Upper lobe of left lung (tissue), 6 donors: ENCODE measurements at regions not wholly inside any gene's neighbourhood (a gene's known extent, or its start where the extent isn't known, plus 50 kb on each side); places are given as distances from the start of the nearest gene placed in this dataset.
A peak's percentile ranks its signal among the peaks of the same experiment; 100 is the strongest.

ENCODE experiments used
- ATAC-seq, 2 donors: fragments of 200-7000 bp; cut with Tn5 transposase; one replicate each; pipeline ENCODE4 v1.9.1; 2022; ENCODE audit warnings: mild to moderate bottlenecking in 2 of 2, moderate library complexity in 2 of 2; ENCODE audit not compliant: low FRiP score in 2 of 2
- DNase-seq, 2 donors: peaks; one replicate each; pipeline ENCODE4 v3.0.0-alpha.2; 2019 to 2020
- H3K27ac ChIP-seq, 4 donors: fragments of 200-600 bp; sonication (generic); one replicate each; pipeline ENCODE4 v1.5.1; 2016 to 2019
- H3K27me3 ChIP-seq, 4 donors: fragments of 200-600 bp; sonication (generic); one replicate each; pipeline ENCODE4 v1.5.1; 2017 to 2019
- H3K36me3 ChIP-seq, 4 donors: fragments of 200-600 bp; sonication (generic); one replicate each; pipeline ENCODE4 v1.5.1; 2016 to 2019
- H3K4me1 ChIP-seq, 4 donors: fragments of 200-600 bp; sonication (generic); one replicate each; pipeline ENCODE4 v1.5.1; 2018 to 2019
- H3K4me3 ChIP-seq, 4 donors: fragments of 200-600 bp; sonication (generic); one replicate each; pipeline ENCODE4 v1.5.1; 2017 to 2019; ENCODE audit warnings: mild to moderate bottlenecking in 2 of 4, moderate library complexity in 1 of 4
- H3K9me3 ChIP-seq, 4 donors: fragments of 200-600 bp; sonication (generic); one replicate each; pipeline ENCODE4 v1.5.1; 2018 to 2019
- EP300 ChIP-seq, 4 donors: sonication (generic); formaldehyde crosslinking; IDR thresholded peaks; one replicate each; pipeline ENCODE4 v1.5.1; 2017; ENCODE audit warnings: antibody characterized with exemption in 4 of 4, control low read depth in 2 of 4
- POLR2A ChIP-seq, 4 donors: fragments of 450-650 bp; IDR thresholded peaks; one replicate each; pipeline ENCODE4 v1.5.1; 2016 to 2017; ENCODE audit warnings: antibody characterized with exemption in 4 of 4, mild to moderate bottlenecking in 2 of 4
- POLR2AphosphoS5 ChIP-seq, 2 donors: sonication (generic); formaldehyde crosslinking; IDR thresholded peaks; one replicate each; pipeline ENCODE4 v1.5.1; 2017; ENCODE audit warnings: antibody characterized with exemption in 2 of 2
- WGBS, 2 donors: methylation state at CpG; one replicate each; pipeline ENCODE4 v1.1.5; 2017 to 2018; 5-methylcytosine and 5-hydroxymethylcytosine counted together
- TF ChIP-seq, protein P1 (sequence below), 6 experiments: fragments of 450-650 bp in 4 of 6; fragments of 200-600 bp in 2 of 6; sonication (generic) in 2 of 6; IDR thresholded peaks; one replicate each; pipeline ENCODE4 v1.5.1; 2016 to 2019; ENCODE audit warnings: antibody characterized with exemption in 6 of 6
- donor health status: DM: no; HTN: no; CAD: no; lungs with moderate emphysema.
- donor health status: DM: no; HTN: yes; CAD: no; lungs with severe emphysema.

- DNase-seq (peak in 1 of 2 donors; percentile 14), ATAC-seq (no peak)
- Histone ChIP-seq H3K4me3 (no peak overlapping the region), H3K4me1 (no peaks in the 10 kb centered on the region), H3K36me3 (no peaks in the 10 kb centered on the region), H3K27me3 (no peaks in the 10 kb centered on the region), H3K27ac (no peak overlapping the region), H3K9me3 (no peaks in the 10 kb centered on the region)
- TF ChIP-seq EP300 (IDR thresholded peaks at IDR 0.05) = no peak
- TF ChIP-seq POLR2A (IDR thresholded peaks at IDR 0.05) = no peak
- TF ChIP-seq, protein P1, sequence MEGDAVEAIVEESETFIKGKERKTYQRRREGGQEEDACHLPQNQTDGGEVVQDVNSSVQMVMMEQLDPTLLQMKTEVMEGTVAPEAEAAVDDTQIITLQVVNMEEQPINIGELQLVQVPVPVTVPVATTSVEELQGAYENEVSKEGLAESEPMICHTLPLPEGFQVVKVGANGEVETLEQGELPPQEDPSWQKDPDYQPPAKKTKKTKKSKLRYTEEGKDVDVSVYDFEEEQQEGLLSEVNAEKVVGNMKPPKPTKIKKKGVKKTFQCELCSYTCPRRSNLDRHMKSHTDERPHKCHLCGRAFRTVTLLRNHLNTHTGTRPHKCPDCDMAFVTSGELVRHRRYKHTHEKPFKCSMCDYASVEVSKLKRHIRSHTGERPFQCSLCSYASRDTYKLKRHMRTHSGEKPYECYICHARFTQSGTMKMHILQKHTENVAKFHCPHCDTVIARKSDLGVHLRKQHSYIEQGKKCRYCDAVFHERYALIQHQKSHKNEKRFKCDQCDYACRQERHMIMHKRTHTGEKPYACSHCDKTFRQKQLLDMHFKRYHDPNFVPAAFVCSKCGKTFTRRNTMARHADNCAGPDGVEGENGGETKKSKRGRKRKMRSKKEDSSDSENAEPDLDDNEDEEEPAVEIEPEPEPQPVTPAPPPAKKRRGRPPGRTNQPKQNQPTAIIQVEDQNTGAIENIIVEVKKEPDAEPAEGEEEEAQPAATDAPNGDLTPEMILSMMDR (IDR thresholded peaks at IDR 0.05) = no peak
- no peak for TF ChIP-seq POLR2AphosphoS5 (IDR thresholded peaks at IDR 0.05)
- 68 to 80% methylated on average over 5 of the region's 5 CpGs for WGBS, 2 donors
Observed at GRCh38 chr20:41750137-41750536, 132.0 kb upstream of the CHD6 start.

- ATAC-seq (no peak), DNase-seq (no peak)
- Histone ChIP-seq H3K4me1 (no peaks in the 10 kb centered on the region), H3K4me3 (no peak overlapping the region), H3K36me3 (no peaks in the 10 kb centered on the region), H3K27ac (no peak overlapping the region), H3K27me3 (no peaks in the 10 kb centered on the region), H3K9me3 (no peaks in the 10 kb centered on the region)
- 83 to 90% methylated on average over 6 to 7 of the region's 7 CpGs for WGBS, 2 donors
- TF ChIP-seq POLR2A (IDR thresholded peaks at IDR 0.05) (no peak), EP300 (IDR thresholded peaks at IDR 0.05) (no peak), POLR2AphosphoS5 (IDR thresholded peaks at IDR 0.05) (no peak)
- TF ChIP-seq, protein P1 (IDR thresholded peaks at IDR 0.05) = no peak
Observed at GRCh38 chr20:41748756-41749582, 130.8 kb upstream of the CHD6 start.

DNA sequence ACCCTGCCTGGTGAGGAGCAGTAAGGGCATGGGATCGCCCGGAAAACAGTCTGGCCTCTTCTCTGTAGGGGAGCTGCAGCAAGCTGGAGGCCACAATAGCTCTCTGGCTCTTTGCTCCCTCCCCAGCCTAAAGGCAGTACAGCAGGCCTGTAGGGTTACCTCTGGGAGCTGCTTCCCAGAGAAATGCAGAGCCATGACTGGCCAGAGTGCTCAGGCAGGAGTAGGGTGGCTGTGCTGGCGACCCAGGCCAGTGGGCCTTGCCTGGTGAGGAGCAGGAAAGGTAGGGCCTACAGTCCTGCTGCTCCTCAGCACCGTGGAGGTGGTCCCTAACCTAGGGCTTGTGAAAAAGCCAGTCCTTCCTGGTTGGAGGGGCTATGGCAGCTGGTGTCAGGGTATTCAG is 129.9 kb upstream of the CHD6 start:
- Histone ChIP-seq H3K9me3 (no peaks in the 10 kb centered on the region), H3K4me1 (no peaks in the 10 kb centered on the region), H3K4me3 (no peak overlapping the region), H3K27ac (no peak overlapping the region), H3K27me3 (no peaks in the 10 kb centered on the region), H3K36me3 (no peaks in the 10 kb centered on the region)
- no peak for TF ChIP-seq POLR2AphosphoS5 (IDR thresholded peaks at IDR 0.05)
- TF ChIP-seq, protein P1 (IDR thresholded peaks at IDR 0.05) = no peak
- TF ChIP-seq POLR2A (IDR thresholded peaks at IDR 0.05) = no peak
- no peak for TF ChIP-seq EP300 (IDR thresholded peaks at IDR 0.05)
- ATAC-seq (peak in 1 of 2 donors; percentile 64), DNase-seq (peak in 1 of 2 donors; percentile 19)
- WGBS, 2 donors = 72 to 92% methylated on average over 2 to 4 of the region's 4 CpGs

DNA sequence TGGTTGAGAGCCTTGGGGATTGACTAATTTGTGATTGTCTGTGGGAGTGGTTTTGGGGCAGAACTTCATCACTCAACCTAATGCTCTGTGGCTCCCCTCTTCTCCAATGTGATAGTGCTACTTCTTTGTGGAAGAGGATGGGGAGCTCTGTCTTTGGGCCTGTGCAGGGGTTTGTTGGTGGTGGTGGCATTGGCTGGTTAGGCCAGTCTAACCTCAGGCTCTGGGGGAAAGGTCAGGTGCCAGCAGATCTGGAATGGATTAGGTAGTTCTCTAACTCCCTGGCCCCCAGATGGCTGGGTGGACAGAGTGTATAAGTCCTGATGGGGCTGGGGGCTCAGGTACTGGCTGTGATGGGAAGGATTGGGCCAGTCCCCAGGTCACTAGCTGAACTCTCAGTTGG is 129.0 kb upstream of the CHD6 start:
- TF ChIP-seq EP300 (IDR thresholded peaks at IDR 0.05) (no peak), POLR2AphosphoS5 (IDR thresholded peaks at IDR 0.05) (no peak), POLR2A (IDR thresholded peaks at IDR 0.05) (no peak)
- TF ChIP-seq, protein P1 (IDR thresholded peaks at IDR 0.05) = no peak
- DNase-seq (no peak), ATAC-seq (no peak)
- Histone ChIP-seq H3K36me3 (no peaks in the 10 kb centered on the region), H3K27me3 (no peaks in the 10 kb centered on the region), H3K4me1 (no peaks in the 10 kb centered on the region), H3K9me3 (no peaks in the 10 kb centered on the region), H3K4me3 (no peak overlapping the region), H3K27ac (no peak overlapping the region)

GRCh38 chr20:41746635-41747034 is 128.5 kb upstream of the CHD6 start:
- no peaks in the 10 kb centered on the region for H3K27me3 ChIP-seq
- H3K36me3 ChIP-seq = no peaks in the 10 kb centered on the region
- H3K9me3 ChIP-seq = no peaks in the 10 kb centered on the region
- TF ChIP-seq, protein P1 (IDR thresholded peaks at IDR 0.05) = no peak
- TF ChIP-seq POLR2A (IDR thresholded peaks at IDR 0.05) (no peak), EP300 (IDR thresholded peaks at IDR 0.05) (no peak), POLR2AphosphoS5 (IDR thresholded peaks at IDR 0.05) (no peak)
- DNase-seq = no peak
- 100% methylated on average over 1 of the region's 1 CpG; no CpG with 5 or more reads in 1 of the 2 donors for WGBS, 2 donors
- H3K27ac ChIP-seq = no peak overlapping the region
- H3K4me3 ChIP-seq = no peak overlapping the region
- no peaks in the 10 kb centered on the region for H3K4me1 ChIP-seq
- ATAC-seq = no peak
